ENCODE measurements at regions not wholly inside any gene's neighbourhood (a gene's known extent, or its start where the extent isn't known, plus 50 kb on each side); places are given as distances from the start of the nearest gene placed in this dataset.
"Not testable (repeated sequence)": the region's sequence is repeated elsewhere in the genome, so short reads cannot be mapped to it uniquely, and the experiment has no call there.

GRCh38 chr11:93032580-93032979, 63.1 kb downstream of the MTNR1B start:
- DNase-seq = no peak

- DNase-seq = no peak
These were observed 63.6 kb downstream of the MTNR1B start for GRCh38 chr11:93033093-93033492.

- DNase-seq = no peak
These were observed 64.7 kb downstream of the MTNR1B start for GRCh38 chr11:93034031-93034722.

- no peak for DNase-seq
These were observed 65.2 kb downstream of the MTNR1B start for GRCh38 chr11:93034723-93035039.

GRCh38 chr11:93038521-93038920, 69.1 kb downstream of the MTNR1B start:
- DNase-seq = peak in 1 of 56 donors; percentile 9

GRCh38 chr11:93039531-93040240, 70.2 kb downstream of the MTNR1B start:
- no peak for DNase-seq

GRCh38 chr11:93041682-93042081, 72.2 kb downstream of the MTNR1B start:
- DNase-seq = no peak

- DNase-seq = not testable (repeated sequence)
These were observed 73.7 kb downstream of the MTNR1B start for GRCh38 chr11:93043186-93043585.

- no peak for DNase-seq
These were observed 80.3 kb downstream of the MTNR1B start for GRCh38 chr11:93049740-93050139.

- no peak for DNase-seq
These were observed 81.7 kb downstream of the MTNR1B start for GRCh38 chr11:93051186-93051585.

- DNase-seq = no peak
These were observed 84.4 kb downstream of the MTNR1B start for GRCh38 chr11:93053864-93054263.

GRCh38 chr11:93054279-93054678, 84.8 kb downstream of the MTNR1B start:
- DNase-seq = no peak

- peak in 10 of 56 donors; percentile 5 to 41 (median 16) for DNase-seq
These were observed 85.4 kb downstream of the MTNR1B start for GRCh38 chr11:93054881-93055280.

GRCh38 chr11:93059117-93059957, 89.9 kb downstream of the MTNR1B start:
- no peak for DNase-seq

GRCh38 chr11:93063086-93063485, 93.6 kb downstream of the MTNR1B start:
- no peak for DNase-seq

- DNase-seq = not testable (repeated sequence)
These were observed 95.7 kb downstream of the MTNR1B start for GRCh38 chr11:93065074-93065674.

- DNase-seq = no peak
These were observed 98.5 kb downstream of the MTNR1B start for GRCh38 chr11:93067881-93068390.

- DNase-seq = no peak
These were observed 102.9 kb downstream of the MTNR1B start for GRCh38 chr11:93072229-93072914.

- DNase-seq = no peak
These were observed 103.6 kb downstream of the MTNR1B start for GRCh38 chr11:93073026-93073425.

GRCh38 chr11:93073508-93074280, 104.2 kb downstream of the MTNR1B start:
- no peak for DNase-seq
